K562 (cell line): ENCODE measurements at regions not wholly inside any gene's neighbourhood (a gene's known extent, or its start where the extent isn't known, plus 50 kb on each side); places are given as distances from the start of the nearest gene placed in this dataset.

ENCODE experiments used
- L3MBTL2 ChIP-seq: fragments of 450-650 bp; IDR thresholded peaks from 2 replicates; pipeline ENCODE4 v1.6.1; 2016; ENCODE audit warnings: mild to moderate bottlenecking, moderate library complexity
- NFXL1 ChIP-seq: fragments of 450-650 bp; formaldehyde crosslinking; IDR thresholded peaks from 2 replicates; pipeline ENCODE4 v1.4.0; 2021; ENCODE audit warnings: mild to moderate bottlenecking

- TF ChIP-seq L3MBTL2 (no peak), NFXL1 (no peak)
These were observed 93.8 kb upstream of the DOCK9 start for GRCh38 chr13:99071666-99072065.
